Neural progenitor cell (in vitro differentiated cells): ENCODE measurements at regions not wholly inside any gene's neighbourhood (a gene's known extent, or its start where the extent isn't known, plus 50 kb on each side); places are given as distances from the start of the nearest gene placed in this dataset.

Experiments
- DNase-seq: peaks from one replicate; pipeline ENCODE4 v3.0.0-alpha.2; 2016; ENCODE audit warnings: low spot score
- H2AFZ ChIP-seq: fragments of 200-600 bp; sonication (generic); replicated peaks from 2 replicates; pipeline ENCODE4 v1.6.1; 2016; ENCODE audit warnings: antibody characterized with exemption
- H3F3A ChIP-seq: fragments of 200-600 bp; sonication (generic); 2 replicates; pipeline ENCODE4 v1.6.1; 2016; ENCODE audit warnings: antibody characterized with exemption, low read depth
- H3K27ac ChIP-seq: fragments of 200-600 bp; sonication (generic); 2 replicates; pipeline ENCODE4 v1.5.1; 2016; ENCODE audit warnings: mild to moderate bottlenecking
- H3K27me3 ChIP-seq: fragments of 200-600 bp; sonication (generic); 2 replicates; pipeline ENCODE4 v1.6.1; 2016; ENCODE audit warnings: mild to moderate bottlenecking, moderate library complexity
- H3K36me3 ChIP-seq: fragments of 200-600 bp; sonication (generic); 2 replicates; pipeline ENCODE4 v1.5.1; 2016
- H3K4me1 ChIP-seq: fragments of 200-600 bp; sonication (generic); 2 replicates; pipeline ENCODE4 v1.6.1; 2016; ENCODE audit warnings: mixed run types
- H3K4me2 ChIP-seq: fragments of 200-600 bp; sonication (generic); 2 replicates; pipeline ENCODE4 v1.6.1; 2016
- H3K4me3 ChIP-seq: fragments of 200-600 bp; sonication (generic); 2 replicates; pipeline ENCODE4 v1.5.1; 2016
- H3K79me2 ChIP-seq: fragments of 200-600 bp; sonication (generic); 2 replicates; pipeline ENCODE4 v1.6.1; 2016; ENCODE audit warnings: low read depth
- H3K9ac ChIP-seq: fragments of 200-600 bp; sonication (generic); 2 replicates; pipeline ENCODE4 v1.6.1; 2016
- H3K9me3 ChIP-seq: fragments of 200-600 bp; sonication (generic); 2 replicates; pipeline ENCODE4 v1.5.1; 2016; ENCODE audit warnings: low read depth
- H4K20me1 ChIP-seq: fragments of 200-600 bp; sonication (generic); 2 replicates; pipeline ENCODE4 v1.6.1; 2016; ENCODE audit warnings: low read depth
- H3K27ac Mint-ChIP-seq: 3 replicates; pipeline ENCODE4 v1.8.0; 2021; ENCODE audit warnings: mixed read lengths
- H3K27me3 Mint-ChIP-seq: 2 replicates; pipeline ENCODE4 v1.8.0; 2022; ENCODE audit warnings: low read depth, mild to moderate bottlenecking, inconsistent platforms, moderate library complexity, mixed read lengths; ENCODE audit not compliant: insufficient read depth
- H3K36me3 Mint-ChIP-seq: 3 replicates; pipeline ENCODE4 v1.8.0; 2021; ENCODE audit warnings: mixed read lengths
- H3K4me1 Mint-ChIP-seq: 3 replicates; pipeline ENCODE4 v1.8.0; 2021; ENCODE audit warnings: mixed read lengths
- H3K4me3 Mint-ChIP-seq: 3 replicates; pipeline ENCODE4 v1.8.0; 2021; ENCODE audit warnings: mild to moderate bottlenecking, moderate library complexity, mixed read lengths
- H3K9me3 Mint-ChIP-seq: 3 replicates; pipeline ENCODE4 v1.8.0; 2020; ENCODE audit warnings: mixed read lengths
- CTCF ChIP-seq: fragments of 200-600 bp; sonication (generic); IDR thresholded peaks from 2 replicates; pipeline ENCODE4 v1.5.1; 2017; ENCODE audit warnings: antibody characterized with exemption, mild to moderate bottlenecking
- EZH2 ChIP-seq: fragments of 200-600 bp; sonication (generic); IDR thresholded peaks from 2 replicates; pipeline ENCODE4 v1.6.1; 2017; ENCODE audit warnings: antibody characterized with exemption, mild to moderate bottlenecking, moderate library complexity
- EZH2phosphoT487 ChIP-seq: fragments of 200-600 bp; sonication (generic); IDR thresholded peaks from 2 replicates; pipeline ENCODE4 v1.6.1; 2017; ENCODE audit warnings: antibody characterized with exemption

GRCh38 chr18:5817816-5818215 lies 77.5 kb downstream of the TMEM200C start:
- TF ChIP-seq CTCF (no peak), EZH2phosphoT487 (no peak), EZH2 (no peak)
- H4K20me1 ChIP-seq, result no peaks in the 10 kb centered on the region
- no peaks in the 10 kb centered on the region for H3K36me3 Mint-ChIP-seq
- no peaks in the 10 kb centered on the region for H3K4me1 ChIP-seq
- DNase-seq, result no peak
- no peaks in the 10 kb centered on the region for H3K79me2 ChIP-seq
- no peak overlapping the region for H3K4me3 Mint-ChIP-seq
- H3K27me3 Mint-ChIP-seq, result no peaks in the 10 kb centered on the region
- H3K9me3 Mint-ChIP-seq, result no peaks in the 10 kb centered on the region
- H3K27ac ChIP-seq, result no peak overlapping the region
- no peak overlapping the region for H3K4me2 ChIP-seq
- no peaks in the 10 kb centered on the region for H3K36me3 ChIP-seq
- no peaks in the 10 kb centered on the region for H3K27me3 ChIP-seq
- H2AFZ ChIP-seq, result no peak overlapping the region
- no peak overlapping the region for H3K4me3 ChIP-seq
- H3K9ac ChIP-seq, result no peak overlapping the region
- H3K4me1 Mint-ChIP-seq, result no peaks in the 10 kb centered on the region
- no peaks in the 10 kb centered on the region for H3F3A ChIP-seq
- no peak overlapping the region for H3K27ac Mint-ChIP-seq
- no peaks in the 10 kb centered on the region for H3K9me3 ChIP-seq

GRCh38 chr18:5806860-5807259 lies 88.5 kb downstream of the TMEM200C start:
- Mint-ChIP-seq H3K36me3 (no peaks in the 10 kb centered on the region), H3K9me3 (peaks cover 38% of the 10 kb centered on the region), H3K27me3 (peaks cover 2% of the 10 kb centered on the region), H3K27ac (no peak overlapping the region), H3K4me3 (no peak overlapping the region), H3K4me1 (no peaks in the 10 kb centered on the region)
- no peak overlapping the region for H3K4me3 ChIP-seq
- no peak overlapping the region for H3K4me2 ChIP-seq
- H3K79me2 ChIP-seq, result no peaks in the 10 kb centered on the region
- H3K36me3 ChIP-seq, result no peaks in the 10 kb centered on the region
- TF ChIP-seq EZH2, result no peak
- no peak for TF ChIP-seq CTCF
- no peak for TF ChIP-seq EZH2phosphoT487
- H3K27ac ChIP-seq, result no peak overlapping the region
- H3K27me3 ChIP-seq, result no peaks in the 10 kb centered on the region
- no peaks in the 10 kb centered on the region for H3K9me3 ChIP-seq
- H3K4me1 ChIP-seq, result no peaks in the 10 kb centered on the region
- no peaks in the 10 kb centered on the region for H3F3A ChIP-seq
- H4K20me1 ChIP-seq, result no peaks in the 10 kb centered on the region
- DNase-seq, result no peak
- H2AFZ ChIP-seq, result no peak overlapping the region
- H3K9ac ChIP-seq, result no peak overlapping the region

- H3K4me3 Mint-ChIP-seq, result no peak overlapping the region
- no peak for DNase-seq
- H3K9me3 Mint-ChIP-seq, result peaks cover 5% of the 10 kb centered on the region
- Histone ChIP-seq H4K20me1 (no peaks in the 10 kb centered on the region), H3K27me3 (no peaks in the 10 kb centered on the region), H3F3A (no peaks in the 10 kb centered on the region), H2AFZ (no peak overlapping the region), H3K27ac (no peak overlapping the region), H3K4me1 (no peaks in the 10 kb centered on the region), H3K9me3 (peaks cover 9% of the 10 kb centered on the region), H3K4me3 (no peak overlapping the region), H3K36me3 (no peaks in the 10 kb centered on the region), H3K79me2 (no peaks in the 10 kb centered on the region), H3K4me2 (no peak overlapping the region), H3K9ac (no peak overlapping the region)
- peaks cover 6% of the 10 kb centered on the region for H3K4me1 Mint-ChIP-seq
- TF ChIP-seq CTCF (no peak), EZH2phosphoT487 (no peak), EZH2 (no peak)
- no peak overlapping the region for H3K27ac Mint-ChIP-seq
- H3K27me3 Mint-ChIP-seq, result peaks cover 5% of the 10 kb centered on the region
- no peaks in the 10 kb centered on the region for H3K36me3 Mint-ChIP-seq
Measured at GRCh38 chr18:5787936-5788335, 107.4 kb downstream of the TMEM200C start.

- H3K4me3 Mint-ChIP-seq, result no peak overlapping the region
Measured at GRCh38 chr18:5779922-5780321, 115.4 kb downstream of the TMEM200C start.

More at GRCh38 chr18:5779922-5780321, 115.4 kb downstream of the TMEM200C start:
- H3K27me3 ChIP-seq, result no peaks in the 10 kb centered on the region
- TF ChIP-seq EZH2phosphoT487 (no peak), CTCF (no peak), EZH2 (no peak)
- no peaks in the 10 kb centered on the region for H4K20me1 ChIP-seq
- no peak overlapping the region for H3K4me3 ChIP-seq
- no peak overlapping the region for H3K4me2 ChIP-seq
- no peak overlapping the region for H3K9ac ChIP-seq
- H3K36me3 Mint-ChIP-seq, result no peaks in the 10 kb centered on the region
- H3K79me2 ChIP-seq, result no peaks in the 10 kb centered on the region
- H3K9me3 Mint-ChIP-seq, result peaks cover 5% of the 10 kb centered on the region
- H3K4me1 ChIP-seq, result no peaks in the 10 kb centered on the region
- peaks cover 9% of the 10 kb centered on the region for H3K9me3 ChIP-seq
- H3K36me3 ChIP-seq, result no peaks in the 10 kb centered on the region
- no peak overlapping the region for H3K27ac Mint-ChIP-seq
- H3F3A ChIP-seq, result no peaks in the 10 kb centered on the region
- DNase-seq, result no peak
- no peaks in the 10 kb centered on the region for H3K27me3 Mint-ChIP-seq
- H3K27ac ChIP-seq, result no peak overlapping the region
- no peak overlapping the region for H2AFZ ChIP-seq
- H3K4me1 Mint-ChIP-seq, result no peaks in the 10 kb centered on the region
